ENCODE measurements at regions not wholly inside any gene's neighbourhood (a gene's known extent, or its start where the extent isn't known, plus 50 kb on each side); places are given as distances from the start of the nearest gene placed in this dataset.
"Not testable (repeated sequence)": the region's sequence is repeated elsewhere in the genome, so short reads cannot be mapped to it uniquely, and the experiment has no call there.

DNA sequence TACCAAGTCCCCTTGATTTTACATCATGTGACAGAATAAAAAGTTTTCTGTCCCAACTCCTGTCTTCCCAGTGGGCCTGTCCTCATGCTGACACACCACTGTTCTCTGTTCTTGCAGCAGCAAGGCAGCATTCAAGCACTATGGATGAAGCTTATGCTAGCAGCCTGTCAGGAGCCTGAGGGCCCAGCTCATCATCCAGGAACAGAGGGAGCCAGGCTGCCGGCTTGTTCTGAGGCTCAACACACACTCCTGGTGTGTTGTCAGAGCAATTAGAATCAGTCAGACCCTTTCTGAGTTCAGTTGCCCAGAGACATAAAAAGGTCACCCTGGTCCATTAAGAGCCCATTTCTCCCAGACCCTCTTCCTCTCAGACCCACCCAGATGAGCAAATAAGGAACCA is 282.9 kb downstream of the SEC16B start:
- in situ Hi-C loops (cut with HindIII; ENCODE audit: low pct_unique_long_range_greater_than_20kb, low sequenced_read_pairs), result no loop called here
- DNase-seq (ENCODE audit: low read depth), result no peak

DNA sequence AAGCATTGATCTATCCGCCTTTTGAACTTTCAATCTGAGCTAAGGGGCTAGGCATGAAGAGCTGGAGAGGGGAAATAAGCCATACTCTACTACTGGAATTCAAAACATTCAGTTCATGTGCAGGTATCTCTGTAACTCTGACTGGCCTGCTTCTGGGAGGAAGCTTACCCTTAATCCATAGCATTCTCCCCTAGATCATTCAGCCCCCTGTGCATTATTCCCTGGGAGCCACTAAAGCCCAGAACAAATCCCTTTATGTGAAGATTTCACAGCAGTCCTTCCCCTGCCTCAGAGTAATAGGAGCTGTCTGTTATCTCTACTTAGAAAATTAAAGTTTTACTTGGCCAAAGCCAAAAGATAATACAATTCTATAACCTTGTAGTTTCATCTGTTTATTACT is 300.7 kb downstream of the SEC16B start:
- DNase-seq (ENCODE audit: low read depth), result no peak
- in situ Hi-C loops (cut with HindIII; ENCODE audit: low pct_unique_long_range_greater_than_20kb, low sequenced_read_pairs), result no loop called here

DNA sequence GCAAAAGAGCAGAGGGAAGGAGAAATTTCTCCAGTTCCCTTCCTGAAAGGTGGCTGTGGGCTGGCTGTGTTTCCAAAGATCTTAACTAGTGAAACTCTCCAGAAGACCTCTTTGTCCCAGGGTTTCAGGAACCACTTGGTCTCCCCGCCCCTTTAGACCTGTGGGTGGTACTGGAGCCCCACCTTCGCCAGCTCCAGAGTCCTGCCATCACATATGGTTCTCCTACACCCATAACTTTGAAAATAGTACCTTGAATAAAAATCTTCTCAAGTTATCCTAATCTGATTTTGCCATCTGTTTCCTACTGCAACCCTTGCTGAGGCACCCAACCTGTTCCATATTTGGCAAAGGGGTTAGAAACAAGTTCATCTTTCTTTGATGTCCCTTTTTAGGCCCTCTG is 303.9 kb downstream of the SEC16B start:
- in situ Hi-C loops (cut with HindIII; ENCODE audit: low pct_unique_long_range_greater_than_20kb, low sequenced_read_pairs), result no loop called here
- DNase-seq (ENCODE audit: low read depth), result no peak

DNA sequence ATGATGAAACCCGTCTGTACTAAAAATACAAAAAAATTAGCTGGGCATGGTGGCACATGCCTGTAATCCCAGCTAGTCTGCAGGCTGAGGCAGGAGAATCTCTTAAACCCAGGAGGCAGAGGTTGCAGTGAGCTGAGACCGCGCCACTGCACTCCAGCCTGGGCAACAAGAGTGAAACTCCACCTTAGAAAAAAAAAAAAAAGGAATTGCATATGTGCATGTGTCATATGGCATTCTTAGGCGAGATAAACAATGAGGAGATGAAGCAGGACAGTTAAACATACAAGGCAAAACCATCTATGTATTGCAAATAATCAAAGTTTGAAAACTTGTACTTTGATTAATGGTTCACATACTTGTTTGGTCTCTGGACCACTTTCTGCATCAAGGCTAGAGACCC is 305.1 kb downstream of the SEC16B start:
- in situ Hi-C loops (cut with HindIII; ENCODE audit: low pct_unique_long_range_greater_than_20kb, low sequenced_read_pairs); DNase-seq (ENCODE audit: low read depth): not testable (repeated sequence)

DNA sequence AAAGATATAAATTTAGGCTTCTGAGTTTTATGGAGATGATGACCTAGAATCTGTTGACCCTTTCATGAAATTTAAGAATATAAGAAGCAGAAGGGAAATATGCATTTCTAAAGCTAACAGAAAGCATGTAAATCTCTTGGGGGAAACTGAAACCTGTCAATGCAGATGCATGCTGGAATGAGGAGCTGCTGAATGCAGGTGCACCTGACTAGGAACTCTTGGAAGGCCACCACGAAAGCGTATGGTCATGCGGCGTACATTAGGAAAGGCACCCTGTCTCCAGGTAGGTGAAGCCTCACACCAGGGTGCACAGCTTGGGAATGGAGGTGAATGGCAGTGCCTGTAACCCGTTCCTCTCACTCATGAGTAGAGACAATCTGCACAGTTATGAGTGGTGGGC is 309.7 kb downstream of the SEC16B start:
- in situ Hi-C loops (cut with HindIII; ENCODE audit: low pct_unique_long_range_greater_than_20kb, low sequenced_read_pairs), result no loop called here
- no peak for DNase-seq (ENCODE audit: low read depth)

DNA sequence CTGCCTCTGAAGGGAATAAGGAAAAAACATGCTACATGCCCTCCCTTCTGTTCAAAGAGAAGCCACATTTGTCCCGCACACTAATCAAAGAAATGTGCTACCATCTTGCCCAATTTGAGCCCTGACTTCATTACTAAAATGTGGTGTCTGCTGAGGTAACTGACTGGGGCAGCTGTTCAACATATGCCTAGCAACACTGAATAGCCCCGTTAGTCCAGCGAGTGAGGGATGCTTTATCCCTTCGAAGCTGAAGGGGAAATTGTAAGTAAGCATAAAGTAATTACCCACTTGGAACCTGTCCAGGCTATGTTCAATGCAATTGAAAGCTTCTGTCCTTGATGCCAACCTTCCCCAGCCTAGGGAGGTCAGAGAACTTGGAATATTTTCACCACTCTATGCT is 310.6 kb downstream of the SEC16B start:
- in situ Hi-C loops (cut with HindIII; ENCODE audit: low pct_unique_long_range_greater_than_20kb, low sequenced_read_pairs), result no loop called here
- no peak for DNase-seq (ENCODE audit: low read depth)

DNA sequence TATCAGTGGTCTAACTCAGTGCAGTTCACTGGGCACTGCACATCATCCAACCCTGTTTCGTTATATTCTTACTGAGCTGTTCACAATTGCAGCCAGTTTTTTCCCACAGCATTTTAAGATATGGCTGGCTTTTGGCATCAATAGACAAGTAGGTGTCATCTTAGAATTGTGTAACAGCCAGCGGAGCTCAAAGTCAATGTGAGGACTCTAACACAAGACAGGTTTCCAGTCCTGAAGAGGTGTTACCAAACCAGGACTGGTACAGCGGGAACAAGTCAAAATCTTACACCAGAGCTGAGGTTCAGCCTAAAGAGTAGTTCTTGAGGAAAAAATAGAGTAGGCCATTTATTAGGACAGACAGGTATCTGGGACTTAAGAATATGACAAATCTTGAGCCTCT is 313.3 kb downstream of the SEC16B start:
- in situ Hi-C loops (cut with HindIII; ENCODE audit: low pct_unique_long_range_greater_than_20kb, low sequenced_read_pairs), result no loop called here
- DNase-seq (ENCODE audit: low read depth), result no peak

DNA sequence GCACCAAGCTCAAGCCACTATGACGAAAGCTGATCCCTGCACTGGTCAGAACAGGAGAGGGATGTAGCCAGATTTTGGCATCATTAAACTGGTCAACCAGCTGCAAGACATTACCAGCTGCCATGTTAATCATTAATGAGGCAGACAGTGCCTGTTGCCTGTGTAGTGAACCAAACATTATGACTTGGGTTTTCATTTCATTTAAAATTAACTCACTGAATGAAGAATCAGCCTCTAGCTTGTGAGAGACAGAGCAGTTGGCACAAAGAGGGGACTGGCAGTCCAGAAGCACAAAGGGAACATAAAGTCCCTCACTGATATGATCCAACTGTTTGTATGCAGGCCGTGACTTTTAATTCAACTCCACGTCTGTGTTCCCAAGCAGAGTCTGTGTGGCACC is 318.9 kb downstream of the SEC16B start:
- DNase-seq (ENCODE audit: low read depth), result peak; percentile 28
- in situ Hi-C loops (cut with HindIII; ENCODE audit: low pct_unique_long_range_greater_than_20kb, low sequenced_read_pairs), result no loop called here

DNA sequence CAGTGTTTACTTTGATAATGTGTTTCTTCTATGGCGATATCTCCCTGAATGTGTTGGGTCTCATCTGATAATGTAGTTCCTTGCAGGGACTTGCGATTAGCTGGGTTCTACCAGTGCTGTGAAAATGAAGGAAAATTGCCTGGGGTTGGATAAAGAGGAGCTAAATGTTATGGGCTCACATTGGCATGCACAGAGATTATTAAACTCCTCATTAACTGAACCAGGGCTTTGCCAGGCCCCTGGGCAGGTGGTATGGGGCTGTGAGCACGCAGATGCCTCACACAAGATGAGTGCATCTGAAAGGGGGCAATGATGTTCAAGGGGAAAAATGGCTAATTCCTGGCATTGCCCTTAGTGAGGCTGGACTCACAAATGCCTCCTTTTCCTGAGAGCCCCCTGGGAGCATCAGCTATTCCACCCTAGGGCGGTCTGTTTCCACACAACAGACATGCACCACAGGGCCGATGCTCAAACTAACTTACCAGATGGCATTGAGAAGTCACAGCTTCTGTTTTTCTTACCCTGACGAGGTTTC is 321.1 kb downstream of the SEC16B start:
- in situ Hi-C loops (cut with HindIII; ENCODE audit: low pct_unique_long_range_greater_than_20kb, low sequenced_read_pairs), result no loop called here
- no peak for DNase-seq (ENCODE audit: low read depth)

DNA sequence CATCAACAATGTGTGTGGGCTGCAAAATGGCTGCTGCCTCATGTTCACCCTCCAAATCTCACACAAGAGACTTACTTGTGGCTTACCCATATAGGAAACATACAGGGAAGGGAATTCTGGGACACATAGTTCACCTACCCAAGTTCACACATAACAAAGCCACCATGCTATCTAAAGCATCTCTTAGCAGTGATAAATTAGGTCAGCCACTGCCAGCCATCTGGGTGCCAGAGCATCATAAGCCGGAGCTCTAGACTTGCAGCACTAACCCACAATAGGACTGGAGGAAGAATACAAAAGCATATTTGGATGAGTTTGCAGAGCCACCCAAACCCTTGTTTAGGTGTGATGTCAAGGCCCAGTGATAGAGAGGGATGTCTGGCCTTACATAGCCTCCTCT is 321.7 kb downstream of the SEC16B start:
- in situ Hi-C loops (cut with HindIII; ENCODE audit: low pct_unique_long_range_greater_than_20kb, low sequenced_read_pairs), result no loop called here
- no peak for DNase-seq (ENCODE audit: low read depth)

DNA sequence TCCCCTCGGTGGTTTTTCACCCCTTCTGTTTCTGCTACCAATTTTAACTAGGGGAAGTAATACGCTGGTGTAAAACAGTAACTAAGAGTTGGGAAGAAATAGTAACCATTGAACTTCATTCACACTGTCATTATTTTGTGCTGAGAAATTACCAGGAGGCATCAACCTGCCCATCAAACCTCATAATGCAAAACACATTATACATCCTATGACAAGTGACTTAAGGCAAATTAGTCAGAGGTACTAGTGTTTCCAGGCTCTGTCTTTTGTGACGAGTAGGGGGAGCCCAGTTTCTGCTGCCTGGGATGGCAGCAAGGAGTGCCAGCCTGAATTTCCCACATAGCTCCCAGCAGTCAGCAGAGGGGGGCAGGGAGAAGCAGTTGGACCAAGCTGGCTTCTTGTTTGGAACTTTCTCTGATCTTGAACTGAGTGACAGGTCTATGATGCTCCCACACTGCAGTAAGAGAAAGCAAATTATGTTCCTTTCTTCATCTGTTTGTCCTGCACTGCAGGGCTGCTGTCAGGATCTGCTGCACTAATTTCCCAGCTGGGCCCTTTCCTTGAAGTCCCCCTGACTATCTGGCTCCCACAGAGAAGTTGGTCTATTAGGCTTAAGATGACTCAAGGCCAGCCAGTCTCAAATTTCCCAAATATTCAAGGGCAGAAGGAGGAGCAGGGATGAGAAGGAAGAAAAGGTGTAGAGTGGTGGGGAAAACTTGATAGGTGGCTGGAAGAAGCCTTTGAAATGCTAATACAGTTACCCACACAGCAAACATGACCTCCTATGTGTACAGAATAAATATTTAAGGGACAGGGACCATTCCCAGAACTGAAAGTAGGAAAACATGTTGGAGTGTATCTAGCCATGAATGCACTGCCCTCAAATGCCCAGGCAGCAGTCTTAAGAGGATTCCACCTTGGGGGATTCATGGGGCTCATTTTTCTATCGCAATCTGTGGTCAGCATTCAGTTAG is 322.8 kb downstream of the SEC16B start:
- no peak for DNase-seq (ENCODE audit: low read depth)
- in situ Hi-C loops (cut with HindIII; ENCODE audit: low pct_unique_long_range_greater_than_20kb, low sequenced_read_pairs), result no loop called here

DNA sequence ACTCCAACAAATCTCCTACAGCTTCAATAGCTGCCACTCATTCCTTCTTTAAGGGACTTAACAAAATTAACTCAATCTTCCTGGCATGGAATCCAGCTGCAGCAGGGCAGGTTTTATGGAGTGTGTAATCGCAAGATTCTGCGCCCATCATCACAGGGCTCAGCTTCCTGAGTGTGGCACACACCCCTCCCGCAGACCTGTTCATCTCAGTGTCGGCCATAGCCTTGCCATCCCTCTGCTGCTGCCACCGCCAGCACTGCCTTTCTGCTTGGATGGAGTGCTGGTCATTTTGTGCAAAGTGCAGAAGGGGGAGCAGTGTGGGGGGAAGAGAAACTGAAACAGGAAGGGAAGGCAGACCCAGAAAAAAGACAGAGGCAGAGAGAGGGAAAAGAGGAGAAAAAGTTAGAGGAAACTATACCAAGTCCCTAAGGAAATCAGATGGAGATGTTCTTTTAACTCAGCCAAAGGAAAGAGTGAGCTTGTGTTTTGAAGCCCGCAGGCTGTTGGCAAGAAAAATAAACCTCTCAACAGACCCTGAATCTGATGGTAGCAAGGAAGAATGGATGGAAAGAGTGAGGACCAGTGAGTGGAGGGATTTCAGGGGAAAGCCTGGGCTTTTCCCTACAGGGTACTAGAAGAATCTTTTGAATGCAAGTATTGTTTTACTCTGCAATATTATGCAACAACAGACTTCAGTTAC is 324.2 kb downstream of the SEC16B start:
- in situ Hi-C loops (cut with HindIII; ENCODE audit: low pct_unique_long_range_greater_than_20kb, low sequenced_read_pairs), result no loop called here
- DNase-seq (ENCODE audit: low read depth), result no peak

DNA sequence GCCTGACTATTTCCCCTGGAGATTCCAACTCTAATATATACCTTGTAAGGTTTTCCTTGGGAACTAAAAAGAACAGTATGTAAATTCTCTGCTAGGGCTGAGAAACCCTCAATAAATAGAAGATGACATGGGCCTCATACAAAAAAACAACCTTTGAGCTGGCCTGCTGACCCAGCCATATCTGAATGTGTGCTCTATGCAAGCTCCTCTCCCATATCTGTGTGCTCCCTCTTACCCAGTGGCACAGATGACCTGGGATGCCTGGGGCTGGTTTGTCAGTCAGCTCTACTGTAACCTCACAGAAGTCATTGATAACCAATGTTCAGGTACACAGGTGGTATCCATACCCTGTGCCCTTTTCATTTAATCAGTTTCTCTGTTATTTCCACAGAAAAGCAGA is 329.2 kb downstream of the SEC16B start:
- no peak for DNase-seq (ENCODE audit: low read depth)
- in situ Hi-C loops (cut with HindIII; ENCODE audit: low pct_unique_long_range_greater_than_20kb, low sequenced_read_pairs), result no loop called here

DNA sequence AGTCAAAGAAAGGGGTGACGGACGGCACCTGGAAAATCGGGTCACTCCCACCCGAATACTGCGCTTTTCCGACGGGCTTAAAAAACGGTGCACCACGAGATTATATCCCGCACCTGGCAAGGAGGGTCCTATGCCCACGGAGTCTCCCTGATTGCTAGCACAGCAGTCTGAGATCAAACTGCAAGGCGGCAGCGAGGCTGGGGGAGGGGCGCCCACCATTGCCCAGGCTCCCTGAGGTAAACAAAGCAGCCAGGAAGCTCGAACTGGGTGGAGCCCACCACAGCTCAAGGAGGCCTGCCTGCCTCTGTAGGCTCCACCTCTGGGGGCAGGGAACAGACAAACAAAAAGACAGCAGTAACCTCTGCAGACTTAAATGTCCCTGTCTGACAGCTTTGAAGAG is 335.7 kb downstream of the SEC16B start:
- in situ Hi-C loops (cut with HindIII; ENCODE audit: low pct_unique_long_range_greater_than_20kb, low sequenced_read_pairs); DNase-seq (ENCODE audit: low read depth): not testable (repeated sequence)

DNA sequence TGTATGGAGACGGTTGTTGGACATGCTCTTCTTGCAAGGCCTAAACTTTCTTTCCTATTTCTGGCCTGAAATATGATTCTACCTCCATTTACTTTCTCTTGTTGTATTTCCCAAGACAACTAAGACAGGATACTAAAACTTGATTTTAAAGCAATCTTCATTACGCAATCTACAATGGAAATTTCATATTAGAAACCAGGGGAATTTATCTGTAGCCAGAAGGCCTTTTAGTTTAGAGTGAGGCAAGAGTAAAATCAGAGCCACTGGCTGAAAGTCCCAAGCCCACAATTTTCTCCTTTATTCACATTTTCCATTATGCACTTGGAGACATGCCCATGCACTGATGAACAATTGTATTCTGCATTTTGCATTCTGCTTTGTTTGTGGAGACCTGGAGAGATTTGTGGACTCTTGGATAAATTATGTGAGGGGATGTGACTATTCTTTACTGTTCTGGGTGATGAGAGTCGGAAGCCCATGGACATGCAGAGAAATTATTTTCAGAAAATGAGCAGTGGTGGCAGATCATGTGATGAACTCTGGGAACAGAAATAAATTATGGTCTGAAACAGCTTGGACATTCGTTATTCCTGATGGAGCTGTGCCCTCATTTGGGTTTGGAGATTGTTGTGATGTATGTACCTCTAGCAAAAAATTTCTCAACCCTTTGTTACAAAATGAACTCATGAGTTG is 336.8 kb downstream of the SEC16B start:
- DNase-seq (ENCODE audit: low read depth), result no peak
- in situ Hi-C loops (cut with HindIII; ENCODE audit: low pct_unique_long_range_greater_than_20kb, low sequenced_read_pairs), result no loop called here

DNA sequence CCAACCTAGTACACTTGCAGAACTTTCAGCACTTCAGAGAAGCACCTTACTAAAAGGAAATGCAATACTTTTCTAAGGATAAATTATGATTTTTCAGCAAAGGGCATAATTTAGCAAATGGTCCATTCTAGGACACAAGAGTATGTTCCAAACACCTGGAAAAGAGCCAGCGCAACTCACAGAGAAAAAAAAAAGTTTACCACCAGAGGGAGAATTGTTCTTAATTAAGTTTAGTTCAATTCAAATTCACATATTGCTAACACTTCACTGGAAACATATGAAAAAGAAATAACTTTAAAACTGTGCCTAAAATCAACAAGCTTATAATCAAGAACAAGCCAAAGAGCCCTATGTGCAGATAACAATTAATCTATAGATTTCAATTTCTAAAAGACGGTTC is 338.1 kb downstream of the SEC16B start:
- in situ Hi-C loops (cut with HindIII; ENCODE audit: low pct_unique_long_range_greater_than_20kb, low sequenced_read_pairs), result no loop called here
- no peak for DNase-seq (ENCODE audit: low read depth)

DNA sequence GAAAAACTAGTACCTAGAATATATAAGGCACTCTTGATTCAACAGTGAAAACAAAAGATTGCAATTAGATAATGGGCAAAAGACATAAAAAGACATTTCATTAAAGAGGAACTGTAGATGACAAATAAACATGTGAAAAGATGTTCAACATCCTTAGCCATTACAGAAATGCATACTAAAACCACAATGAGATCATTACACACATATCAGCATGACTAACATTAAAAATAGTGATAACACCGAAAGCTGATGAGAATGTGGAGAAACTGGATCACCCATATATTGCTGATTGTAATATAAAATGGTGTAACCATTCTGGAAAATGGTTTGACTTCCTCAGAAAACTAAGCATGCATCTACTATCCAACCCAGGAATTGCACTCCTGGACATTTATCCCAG is 340.3 kb downstream of the SEC16B start:
- in situ Hi-C loops (cut with HindIII; ENCODE audit: low pct_unique_long_range_greater_than_20kb, low sequenced_read_pairs), result no loop called here
- no peak for DNase-seq (ENCODE audit: low read depth)

DNA sequence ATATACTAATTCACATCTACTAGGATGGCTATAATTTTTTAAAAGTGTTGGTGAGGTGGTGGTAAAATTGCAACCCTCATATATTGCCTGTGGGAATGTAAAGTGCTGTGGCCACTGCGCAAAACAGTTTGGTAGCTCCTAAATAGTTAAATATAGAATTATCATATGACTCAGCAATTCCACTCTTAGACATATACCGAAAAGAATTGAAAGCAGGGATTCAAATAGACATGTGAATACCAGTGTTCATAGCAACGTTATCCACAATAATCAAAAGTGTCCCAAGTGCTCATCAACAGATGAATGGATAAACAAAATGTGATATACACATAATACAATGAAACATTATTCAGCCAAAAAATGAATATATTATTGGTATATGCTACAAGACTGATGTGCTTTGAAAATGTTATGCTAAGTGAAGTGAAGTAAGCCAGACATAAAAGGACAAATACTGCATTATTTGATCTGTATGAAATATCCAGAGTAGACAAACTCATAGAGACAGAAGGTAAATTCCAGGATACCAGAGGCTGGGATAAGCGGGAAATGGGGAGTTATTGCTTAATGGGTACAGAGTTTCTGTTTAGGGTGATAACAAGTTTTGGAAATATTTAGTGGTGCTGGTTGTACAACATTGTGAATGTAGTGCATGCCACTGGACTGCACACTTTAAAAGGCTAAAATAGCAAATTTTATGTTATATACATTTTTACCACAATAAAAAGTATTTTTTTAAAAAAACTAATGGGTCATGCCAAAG is 342.5 kb downstream of the SEC16B start:
- DNase-seq (ENCODE audit: low read depth), result no peak
- in situ Hi-C loops (cut with HindIII; ENCODE audit: low pct_unique_long_range_greater_than_20kb, low sequenced_read_pairs), result no loop called here
